Immature natural killer cell (primary cell): ENCODE measurements at regions not wholly inside any gene's neighbourhood (a gene's known extent, or its start where the extent isn't known, plus 50 kb on each side); places are given as distances from the start of the nearest gene placed in this dataset.
"Not testable (repeated sequence)": the region's sequence is repeated elsewhere in the genome, so short reads cannot be mapped to it uniquely, and the experiment has no call there.

ENCODE experiments used
- DNase-seq, 3 donors: peaks; one replicate each; pipeline ENCODE4 v3.0.0; 2022; ENCODE audit warnings: mixed read lengths in 1 of 3
- H3K27ac Mint-ChIP-seq, 6 donors: one replicate each; pipeline ENCODE4 v1.8.0; 2020; ENCODE audit warnings: mixed read lengths in 6 of 6, mild to moderate bottlenecking in 5 of 6, inconsistent platforms in 4 of 6, moderate library complexity in 3 of 6
- H3K27me3 Mint-ChIP-seq, 3 donors: one replicate each; pipeline ENCODE4 v1.8.0; 2020 to 2021; ENCODE audit warnings: low read depth in 3 of 3, mild to moderate bottlenecking in 3 of 3, mixed read lengths in 3 of 3, moderate library complexity in 3 of 3, inconsistent platforms in 1 of 3
- H3K36me3 Mint-ChIP-seq, 3 donors: one replicate each; pipeline ENCODE4 v1.8.0; 2020; ENCODE audit warnings: mixed read lengths in 3 of 3, inconsistent platforms in 2 of 3, mild to moderate bottlenecking in 2 of 3
- H3K4me1 Mint-ChIP-seq, 2 donors: one replicate each; pipeline ENCODE4 v1.8.0; 2020; ENCODE audit warnings: inconsistent platforms in 2 of 2, mild to moderate bottlenecking in 2 of 2, mixed read lengths in 2 of 2, moderate library complexity in 1 of 2
- H3K4me3 Mint-ChIP-seq, 5 donors: one replicate each; pipeline ENCODE4 v1.8.0; 2020; ENCODE audit warnings: mild to moderate bottlenecking in 5 of 5, mixed read lengths in 5 of 5, inconsistent platforms in 3 of 5, moderate library complexity in 3 of 5
- H3K9me3 Mint-ChIP-seq, 6 donors: one replicate each; pipeline ENCODE4 v1.8.0; 2020; ENCODE audit warnings: mild to moderate bottlenecking in 6 of 6, mixed read lengths in 6 of 6, inconsistent platforms in 4 of 6, moderate library complexity in 3 of 6

DNA sequence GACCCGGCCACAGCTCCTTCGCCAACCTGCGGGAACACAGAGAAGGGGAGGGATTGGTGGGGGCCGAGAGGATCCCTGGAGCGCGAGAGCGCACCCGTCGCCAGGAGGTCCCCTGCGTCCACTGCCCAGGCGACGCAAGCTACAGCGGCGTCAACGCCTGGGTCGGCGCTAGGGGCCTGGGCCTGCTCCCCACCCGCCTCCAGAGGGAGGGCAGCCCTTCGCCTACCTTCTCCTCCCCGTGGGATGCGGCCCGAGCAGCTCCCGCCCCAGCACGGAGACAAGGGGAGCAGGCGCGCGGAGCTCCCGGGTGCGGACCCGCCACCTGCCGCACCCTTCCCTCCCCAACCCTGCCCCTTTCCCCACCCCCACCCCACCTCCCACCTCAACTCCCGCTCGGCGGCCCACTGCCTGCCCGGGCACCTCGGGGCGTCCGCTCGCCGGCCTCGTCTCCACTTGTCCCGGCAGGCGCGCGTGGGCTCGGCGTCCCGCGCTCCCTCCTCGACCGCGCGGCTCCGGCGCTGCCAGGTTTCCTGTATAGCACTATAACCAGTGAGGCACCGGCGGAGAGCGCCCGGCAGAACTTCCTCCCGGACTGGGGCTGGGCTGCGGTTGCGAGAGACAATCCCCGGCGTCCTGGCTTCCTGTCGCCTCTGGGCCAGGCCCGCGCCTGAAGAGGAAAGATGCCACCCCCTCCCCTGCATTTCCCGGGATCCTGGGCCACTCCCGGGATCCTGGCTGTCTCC, 119.1 kb upstream of the SMURF2 start:
- H3K9me3 Mint-ChIP-seq, result no peaks in the 10 kb centered on the region
- H3K27me3 Mint-ChIP-seq, result peaks cover 2 to 16% (median 10%) of the 10 kb centered on the region in 3 donors
- peak; percentile 27 to 39 (median 30) for DNase-seq
- peaks cover 0 to 4% (median 0%) of the 10 kb centered on the region in 3 donors for H3K36me3 Mint-ChIP-seq
- H3K4me3 Mint-ChIP-seq, result peak overlapping the region; percentile 78 to 82 (median 80)
- H3K27ac Mint-ChIP-seq, result peak overlapping the region in 1 of 6 donors; percentile 53
- H3K4me1 Mint-ChIP-seq, result peaks cover 27 to 35% of the 10 kb centered on the region in 2 donors

DNA sequence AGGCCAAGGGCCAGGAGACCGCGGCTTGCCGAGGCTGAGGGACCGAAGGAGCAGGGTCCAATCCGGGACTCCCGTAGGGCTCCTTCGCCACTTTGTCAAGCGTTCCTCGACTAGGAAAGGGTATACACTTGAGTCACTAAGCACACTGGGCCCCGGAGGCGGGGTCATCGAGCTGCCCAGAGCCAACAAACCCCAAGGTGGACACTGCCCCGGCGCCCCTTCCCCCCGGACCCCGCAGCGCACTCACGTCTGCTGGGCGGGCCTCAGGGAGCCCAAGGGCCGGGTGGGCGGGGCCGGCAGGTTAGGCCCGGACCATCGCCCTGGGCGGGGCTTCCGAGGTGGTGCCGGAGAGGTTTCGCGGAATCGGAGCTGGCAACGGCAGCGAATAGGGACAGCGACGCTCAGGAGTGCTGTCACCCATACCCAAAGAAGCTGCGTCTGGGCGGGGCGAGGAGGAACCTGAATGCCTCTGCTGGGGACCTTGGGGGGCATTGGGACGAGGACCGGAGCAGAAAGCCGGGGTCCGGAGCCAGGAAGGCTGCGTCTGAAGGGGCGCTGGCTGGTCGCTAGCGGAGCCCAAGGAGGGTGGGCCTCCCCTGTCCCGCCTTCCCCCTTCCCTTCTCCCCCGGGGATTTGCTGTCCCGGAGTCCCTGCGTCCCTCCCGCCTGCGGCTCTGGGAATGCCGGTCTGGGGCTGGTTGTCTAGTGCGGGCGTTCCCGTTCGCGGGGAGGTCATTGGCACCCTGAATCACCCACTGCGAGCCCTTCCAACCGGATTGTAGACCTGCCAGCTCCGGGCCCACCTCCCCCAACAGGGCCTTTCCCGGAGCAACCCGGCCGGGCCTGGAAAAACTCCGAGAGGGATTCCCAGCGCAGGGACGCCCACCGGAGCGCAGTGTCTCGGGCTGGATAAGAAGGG, 118.2 kb upstream of the SMURF2 start:
- Mint-ChIP-seq H3K36me3 (peaks cover 0 to 3% (median 0%) of the 10 kb centered on the region in 3 donors), H3K4me3 (peak overlapping the region; percentile 78 to 82 (median 80)), H3K27ac (peak overlapping the region in 1 of 6 donors; percentile 53), H3K9me3 (no peaks in the 10 kb centered on the region), H3K27me3 (peaks cover 2 to 16% (median 10%) of the 10 kb centered on the region in 3 donors), H3K4me1 (peaks cover 27 to 39% of the 10 kb centered on the region in 2 donors)
- peak; percentile 55 to 65 (median 62) for DNase-seq

DNA sequence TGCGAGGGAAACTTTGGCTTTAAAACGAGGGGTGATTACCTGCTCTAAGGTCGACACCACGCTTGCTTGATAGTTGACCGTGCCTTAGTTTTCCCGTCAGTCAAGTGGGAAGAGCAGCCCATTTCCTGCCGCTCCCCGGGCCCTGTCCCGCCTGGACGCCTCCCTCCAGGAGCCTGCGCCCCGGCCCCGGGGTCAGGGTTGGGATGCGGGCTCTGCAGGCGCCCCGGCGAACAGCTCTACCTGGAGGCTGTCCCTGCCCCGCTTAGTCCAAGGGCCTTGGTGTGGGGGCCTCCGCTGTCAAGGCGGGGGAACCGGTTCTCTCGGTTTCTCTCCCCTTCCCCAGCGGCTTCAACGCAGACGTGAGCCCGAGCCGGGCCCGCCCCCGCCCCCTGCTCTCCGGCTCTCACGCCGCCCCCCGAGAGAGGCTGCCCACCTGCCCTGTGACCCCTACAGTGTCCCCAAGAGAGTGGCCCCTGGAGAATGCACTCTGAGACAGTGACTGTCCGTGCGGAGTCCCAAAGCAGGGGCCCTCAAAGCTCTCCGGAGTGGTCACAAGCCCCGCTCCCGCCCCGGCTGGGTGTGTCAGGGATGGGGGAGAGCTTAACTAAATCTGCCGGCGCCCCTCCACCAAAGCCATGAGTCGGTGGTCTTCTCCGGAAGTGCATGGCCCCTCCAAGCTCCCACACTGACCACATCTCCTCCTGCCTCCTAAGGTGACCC, 117.4 kb upstream of the SMURF2 start:
- Mint-ChIP-seq H3K4me3 (peak overlapping the region; percentile 80 to 88 (median 83)), H3K27me3 (peaks cover 2 to 16% (median 10%) of the 10 kb centered on the region in 3 donors)
- no peak for DNase-seq

DNA sequence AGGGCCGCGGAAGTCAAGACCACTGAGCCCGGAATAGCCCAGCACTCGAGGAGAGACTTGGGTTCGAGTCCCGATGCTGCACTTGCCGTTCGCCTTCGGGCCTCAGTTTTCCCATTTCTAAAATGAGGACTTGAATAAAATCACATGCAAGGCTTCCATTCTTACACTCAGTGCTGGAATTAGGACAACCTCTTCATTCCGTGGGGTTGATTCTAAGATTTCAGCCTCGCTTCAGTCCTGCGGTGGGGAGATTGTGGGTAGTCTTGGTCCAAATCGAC, 116.9 kb upstream of the SMURF2 start:
- Mint-ChIP-seq H3K4me3 (peak overlapping the region; percentile 80 to 88 (median 83)), H3K4me1 (peaks cover 27 to 40% of the 10 kb centered on the region in 2 donors), H3K27me3 (peaks cover 2 to 16% (median 8%) of the 10 kb centered on the region in 3 donors), H3K27ac (peak overlapping the region in 3 of 6 donors; percentile 45 to 71 (median 65))
- H3K36me3 Mint-ChIP-seq, DNase-seq, H3K9me3 Mint-ChIP-seq: not testable (repeated sequence)

More for the DNA sequence above, 117.4 kb upstream of the SMURF2 start:
- Mint-ChIP-seq H3K9me3 (no peaks in the 10 kb centered on the region), H3K27ac (peak overlapping the region in 1 of 6 donors; percentile 45), H3K36me3 (no peaks in the 10 kb centered on the region), H3K4me1 (peaks cover 27 to 40% of the 10 kb centered on the region in 2 donors)

GRCh38 chr17:64778240-64779097, 116.4 kb upstream of the SMURF2 start:
- peak overlapping the region; percentile 82 to 88 (median 83) for H3K4me3 Mint-ChIP-seq
- peak; percentile 61 to 64 (median 61) for DNase-seq
- peaks cover 2 to 16% (median 8%) of the 10 kb centered on the region in 3 donors for H3K27me3 Mint-ChIP-seq
- peak overlapping the region in 3 of 6 donors; percentile 45 to 71 (median 65) for H3K27ac Mint-ChIP-seq
- no peaks in the 10 kb centered on the region for H3K36me3 Mint-ChIP-seq
- H3K4me1 Mint-ChIP-seq, result peaks cover 27 to 40% of the 10 kb centered on the region in 2 donors
- H3K9me3 Mint-ChIP-seq, result no peaks in the 10 kb centered on the region

DNA sequence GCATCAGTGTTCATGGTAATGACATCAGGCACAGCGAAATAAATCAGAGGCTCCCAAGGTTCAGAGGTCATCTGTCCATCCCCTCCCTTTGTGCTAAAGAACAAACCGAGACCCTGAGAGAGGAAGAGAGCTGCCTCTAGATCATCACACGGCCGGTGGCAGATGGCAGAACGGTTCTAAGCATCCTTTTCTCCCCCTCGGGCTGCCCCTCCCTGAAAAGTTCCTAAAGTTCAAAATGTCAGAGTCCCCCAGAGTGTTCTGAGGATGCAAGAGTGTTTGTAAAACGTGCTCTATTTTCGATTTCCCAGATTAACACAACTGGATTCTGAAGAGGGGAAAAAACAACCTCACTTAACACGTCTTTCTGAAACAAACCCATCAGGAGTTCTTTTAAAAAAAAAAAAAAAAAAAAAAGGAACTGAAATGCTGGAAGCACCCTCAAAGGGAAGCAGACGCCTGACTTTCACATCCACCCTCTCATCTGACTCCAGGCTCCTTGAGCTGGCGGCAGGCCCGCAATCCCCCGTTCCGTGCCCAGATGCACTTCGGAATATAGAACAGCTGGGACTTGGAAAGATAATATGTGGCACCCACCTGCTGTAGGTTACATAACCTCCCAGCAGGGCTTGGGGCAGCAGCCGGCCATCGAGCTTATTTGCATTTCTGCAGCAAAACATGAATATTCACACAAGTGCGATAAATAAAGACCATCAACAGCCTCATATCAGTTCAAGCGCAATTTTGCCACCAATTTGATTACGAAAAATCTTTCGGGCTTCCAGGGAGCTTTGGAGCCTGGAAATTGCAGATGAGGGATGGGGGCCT, 115.5 kb upstream of the SMURF2 start:
- Mint-ChIP-seq H3K27me3 (peaks cover 2 to 16% (median 8%) of the 10 kb centered on the region in 3 donors), H3K27ac (peak overlapping the region in 5 of 6 donors; percentile 2 to 69 (median 66)), H3K4me3 (peak overlapping the region; percentile 79 to 83 (median 82)), H3K9me3 (no peaks in the 10 kb centered on the region), H3K4me1 (peaks cover 27 to 40% of the 10 kb centered on the region in 2 donors), H3K36me3 (no peaks in the 10 kb centered on the region)
- DNase-seq, result no peak

GRCh38 chr17:64776720-64777414, 114.8 kb upstream of the SMURF2 start:
- H3K27ac Mint-ChIP-seq, result peak overlapping the region in 3 of 6 donors; percentile 49 to 66 (median 65)
- DNase-seq, result peak; percentile 74 to 79 (median 76)
- H3K4me3 Mint-ChIP-seq, result peak overlapping the region; percentile 79 to 83 (median 82)
- H3K4me1 Mint-ChIP-seq, result peaks cover 21 to 34% of the 10 kb centered on the region in 2 donors
- not testable (repeated sequence) for H3K9me3 Mint-ChIP-seq, H3K36me3 Mint-ChIP-seq
- peaks cover 2 to 11% (median 7%) of the 10 kb centered on the region in 3 donors for H3K27me3 Mint-ChIP-seq

DNA sequence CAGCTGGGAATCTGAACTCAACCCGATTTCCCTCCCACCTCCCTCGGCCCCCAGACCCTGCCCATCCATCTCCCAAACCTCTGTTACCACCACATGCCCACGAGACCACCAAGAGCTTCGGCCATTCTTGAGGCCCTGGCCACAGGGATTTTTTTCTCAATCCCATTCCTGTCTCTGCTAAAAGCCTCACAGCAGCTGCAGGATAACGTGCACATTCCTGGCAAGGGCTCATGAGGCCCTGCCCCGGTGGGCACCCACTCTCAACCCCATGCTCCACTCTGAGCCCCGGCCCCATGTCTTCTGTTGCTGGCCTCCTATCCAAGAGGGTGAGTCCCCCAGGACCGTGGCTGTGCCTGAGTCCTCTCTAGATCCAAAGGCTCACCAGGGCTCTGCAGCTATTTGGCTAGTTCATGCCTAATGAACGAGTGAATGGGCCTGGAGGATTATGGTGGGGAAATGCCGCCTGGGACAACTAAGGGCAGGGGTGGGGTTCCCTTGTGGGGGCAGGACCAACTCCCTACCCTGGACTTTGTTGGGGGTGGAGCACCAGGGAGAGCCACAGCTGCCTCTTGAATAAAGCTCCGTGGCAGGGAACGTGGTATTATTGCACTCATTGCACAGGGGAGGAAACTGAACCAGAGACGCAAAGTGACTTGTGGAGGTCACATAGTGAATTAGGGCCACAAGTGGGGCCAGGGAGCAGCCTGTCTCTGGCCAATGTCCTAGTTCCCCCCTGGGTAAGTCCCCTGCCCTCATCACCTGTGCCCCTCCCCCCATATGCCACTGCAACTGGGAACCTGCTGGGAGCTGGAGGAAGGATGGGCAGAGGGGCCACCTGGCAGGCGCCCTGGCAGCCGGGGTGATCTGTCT, 113.8 kb upstream of the SMURF2 start:
- peaks cover 18 to 33% of the 10 kb centered on the region in 2 donors for H3K4me1 Mint-ChIP-seq
- H3K27me3 Mint-ChIP-seq, result peaks cover 2 to 11% (median 7%) of the 10 kb centered on the region in 3 donors
- peaks cover 0 to 7% (median 0%) of the 10 kb centered on the region in 3 donors for H3K36me3 Mint-ChIP-seq
- H3K4me3 Mint-ChIP-seq, result peak overlapping the region; percentile 29 to 82 (median 63)
- H3K27ac Mint-ChIP-seq, result peak overlapping the region in 2 of 6 donors; percentile 68 to 78
- no peaks in the 10 kb centered on the region for H3K9me3 Mint-ChIP-seq
- DNase-seq, result no peak

DNA sequence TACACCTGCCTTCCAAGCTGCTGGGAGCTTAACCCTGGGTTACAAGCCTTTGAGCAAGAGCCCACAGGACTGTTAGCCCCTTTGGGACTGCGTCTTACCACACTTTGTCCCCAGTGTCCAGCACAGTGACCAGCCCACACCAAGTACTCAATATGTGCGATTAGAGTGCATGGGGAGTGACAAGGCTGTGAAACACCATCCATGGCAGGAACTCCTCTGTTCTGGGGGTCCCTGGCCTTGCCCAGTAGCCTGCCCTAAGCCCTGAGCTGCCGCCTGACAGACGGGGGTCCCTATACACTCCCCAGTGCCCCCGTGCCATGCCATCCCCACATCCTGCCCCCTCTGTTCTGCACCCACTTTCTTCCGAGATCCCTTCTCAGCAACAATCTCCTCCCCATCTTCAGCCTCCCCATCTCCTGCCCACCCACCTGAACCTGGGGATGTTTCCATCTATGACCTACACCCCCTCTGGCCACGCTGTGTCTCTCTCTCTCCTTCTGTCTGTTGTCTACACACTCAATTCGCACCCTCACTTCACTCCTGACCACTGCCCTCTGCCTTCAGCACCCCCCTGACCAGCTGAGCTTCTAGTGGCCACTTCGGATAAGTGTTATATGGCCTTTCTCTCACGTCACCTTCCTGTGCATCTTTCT, 112.9 kb upstream of the SMURF2 start:
- peaks cover 5 to 7% (median 5%) of the 10 kb centered on the region in 3 donors for H3K27me3 Mint-ChIP-seq
- H3K36me3 Mint-ChIP-seq, result peaks cover 0 to 10% (median 0%) of the 10 kb centered on the region in 3 donors
- no peak for DNase-seq
- peak overlapping the region in 4 of 5 donors; percentile 8 to 63 (median 32) for H3K4me3 Mint-ChIP-seq
- H3K27ac Mint-ChIP-seq, result no peak overlapping the region
- H3K9me3 Mint-ChIP-seq, result no peaks in the 10 kb centered on the region
- peaks cover 18 to 29% of the 10 kb centered on the region in 2 donors for H3K4me1 Mint-ChIP-seq
